Esophagus (tissue), 2 donors: ENCODE measurements at regions not wholly inside any gene's neighbourhood (a gene's known extent, or its start where the extent isn't known, plus 50 kb on each side); places are given as distances from the start of the nearest gene placed in this dataset.
A peak's percentile ranks its signal among the peaks of the same experiment; 100 is the strongest.

Experiments used
- H3K27ac ChIP-seq, 2 donors: one replicate each; pipeline ENCODE4 v1.5.1; 2013; ENCODE audit warnings: low read depth in 2 of 2, mild to moderate bottlenecking in 2 of 2, inconsistent platforms in 1 of 2, low read length in 1 of 2, moderate library complexity in 1 of 2
- H3K27me3 ChIP-seq, 2 donors: one replicate each; pipeline ENCODE4 v1.6.1; 2013; ENCODE audit warnings: low read length in 2 of 2, control low read depth in 1 of 2, mild to moderate bottlenecking in 1 of 2; ENCODE audit not compliant: insufficient read depth in 2 of 2, control insufficient read depth in 1 of 2
- H3K36me3 ChIP-seq, 2 donors: one replicate each; pipeline ENCODE4 v1.6.1; 2013; ENCODE audit warnings: low read length in 1 of 2; ENCODE audit not compliant: control insufficient read depth in 2 of 2, insufficient read depth in 2 of 2
- H3K4me1 ChIP-seq, 2 donors: one replicate each; pipeline ENCODE4 v1.6.1; 2013; ENCODE audit warnings: low read length in 1 of 2; ENCODE audit not compliant: control insufficient read depth in 2 of 2, insufficient read depth in 2 of 2
- H3K4me3 ChIP-seq, 2 donors: one replicate each; pipeline ENCODE4 v1.5.1; 2013; ENCODE audit warnings: low read length in 2 of 2, mild to moderate bottlenecking in 2 of 2, low read depth in 1 of 2, moderate library complexity in 1 of 2
- H3K9me3 ChIP-seq, 2 donors: one replicate each; pipeline ENCODE4 v1.6.1; 2013; ENCODE audit warnings: mild to moderate bottlenecking in 2 of 2, low read depth in 1 of 2, low read length in 1 of 2, moderate library complexity in 1 of 2; ENCODE audit not compliant: control insufficient read depth in 2 of 2, insufficient read depth in 1 of 2
- WGBS, 2 donors: extraction: QIAGEN DNeasy Blood & Tissue Kit; methylation state at CpG; one replicate each; pipeline ENCODE4 v1.1.7; 2013; 5-methylcytosine and 5-hydroxymethylcytosine counted together
- donor health status: healthy with polysubstance abuse.
- donor health status: Bipolar disorder and iron deficiency.

- no peaks in the 10 kb centered on the region for H3K27me3 ChIP-seq
- no peaks in the 10 kb centered on the region for H3K36me3 ChIP-seq
- H3K9me3 ChIP-seq, result no peaks in the 10 kb centered on the region
- no peak overlapping the region for H3K27ac ChIP-seq
- H3K4me3 ChIP-seq, result no peak overlapping the region
- 68 to 82% methylated on average over 20 of the region's 20 CpGs for WGBS, 2 donors
- H3K4me1 ChIP-seq, result no peaks in the 10 kb centered on the region
Observed at GRCh38 chr16:85452364-85453193, 160.5 kb upstream of the GSE1 start.

- H3K27ac ChIP-seq, result no peak overlapping the region
- peaks cover 0 to under 1% of the 10 kb centered on the region in 2 donors for H3K4me1 ChIP-seq
- H3K36me3 ChIP-seq, result no peaks in the 10 kb centered on the region
- no peaks in the 10 kb centered on the region for H3K9me3 ChIP-seq
- 70 to 72% methylated on average over 14 of the region's 14 CpGs for WGBS, 2 donors
- no peak overlapping the region for H3K4me3 ChIP-seq
- no peaks in the 10 kb centered on the region for H3K27me3 ChIP-seq
Observed at GRCh38 chr16:85453194-85453678, 159.9 kb upstream of the GSE1 start.

GRCh38 chr16:85453703-85454102, 159.4 kb upstream of the GSE1 start:
- H3K4me1 ChIP-seq, result peaks cover 0 to 3% of the 10 kb centered on the region in 2 donors
- H3K36me3 ChIP-seq, result no peaks in the 10 kb centered on the region
- no peak overlapping the region for H3K4me3 ChIP-seq
- no peak overlapping the region for H3K27ac ChIP-seq
- WGBS, 2 donors, result 78 to 80% methylated on average over 8 to 10 of the region's 10 CpGs
- no peaks in the 10 kb centered on the region for H3K9me3 ChIP-seq
- H3K27me3 ChIP-seq, result no peaks in the 10 kb centered on the region

GRCh38 chr16:85454171-85454872, 158.8 kb upstream of the GSE1 start:
- Histone ChIP-seq H3K27me3 (no peaks in the 10 kb centered on the region), H3K9me3 (no peaks in the 10 kb centered on the region), H3K4me1 (peaks cover 0 to 9% of the 10 kb centered on the region in 2 donors), H3K36me3 (no peaks in the 10 kb centered on the region), H3K4me3 (no peak overlapping the region), H3K27ac (no peak overlapping the region)
- 81 to 87% methylated on average over 22 of the region's 22 CpGs for WGBS, 2 donors

- Histone ChIP-seq H3K9me3 (no peaks in the 10 kb centered on the region), H3K27ac (no peak overlapping the region), H3K4me1 (peaks cover 0 to 10% of the 10 kb centered on the region in 2 donors), H3K36me3 (no peaks in the 10 kb centered on the region), H3K27me3 (no peaks in the 10 kb centered on the region), H3K4me3 (no peak overlapping the region)
- WGBS, 2 donors, result 87% methylated on average over 12 of the region's 12 CpGs
Observed at GRCh38 chr16:85455534-85455933, 157.6 kb upstream of the GSE1 start.

GRCh38 chr16:85457366-85457765, 155.8 kb upstream of the GSE1 start:
- Histone ChIP-seq H3K4me1 (peaks cover 0 to 20% of the 10 kb centered on the region in 2 donors), H3K4me3 (no peak overlapping the region), H3K27ac (no peak overlapping the region), H3K36me3 (no peaks in the 10 kb centered on the region), H3K9me3 (no peaks in the 10 kb centered on the region), H3K27me3 (no peaks in the 10 kb centered on the region)
- WGBS, 2 donors, result 51 to 58% methylated on average over 7 of the region's 7 CpGs

GRCh38 chr16:85458968-85459367, 154.2 kb upstream of the GSE1 start:
- 53 to 60% methylated on average over 11 of the region's 11 CpGs for WGBS, 2 donors
- Histone ChIP-seq H3K4me1 (peaks cover 6 to 24% of the 10 kb centered on the region in 2 donors), H3K27ac (no peak overlapping the region)

GRCh38 chr16:85459529-85460251, 153.4 kb upstream of the GSE1 start:
- peaks cover 0 to 3% of the 10 kb centered on the region in 2 donors for H3K27me3 ChIP-seq
- 66 to 69% methylated on average over 12 of the region's 12 CpGs for WGBS, 2 donors

More at GRCh38 chr16:85458968-85459367, 154.2 kb upstream of the GSE1 start:
- peaks cover 0 to 3% of the 10 kb centered on the region in 2 donors for H3K27me3 ChIP-seq
- H3K4me3 ChIP-seq, result no peak overlapping the region
- no peaks in the 10 kb centered on the region for H3K36me3 ChIP-seq
- no peaks in the 10 kb centered on the region for H3K9me3 ChIP-seq

GRCh38 chr16:85460252-85461021, 152.7 kb upstream of the GSE1 start:
- WGBS, 2 donors, result 71 to 72% methylated on average over 24 of the region's 24 CpGs
- H3K36me3 ChIP-seq, result no peaks in the 10 kb centered on the region
- H3K27ac ChIP-seq, result peak overlapping the region in 1 of 2 donors; percentile 34
- no peaks in the 10 kb centered on the region for H3K9me3 ChIP-seq
- H3K4me1 ChIP-seq, result peaks cover 6 to 24% of the 10 kb centered on the region in 2 donors
- H3K4me3 ChIP-seq, result no peak overlapping the region
- H3K27me3 ChIP-seq, result peaks cover 0 to 3% of the 10 kb centered on the region in 2 donors

More at GRCh38 chr16:85459529-85460251, 153.4 kb upstream of the GSE1 start:
- Histone ChIP-seq H3K4me1 (peaks cover 6 to 24% of the 10 kb centered on the region in 2 donors), H3K36me3 (no peaks in the 10 kb centered on the region), H3K27ac (peak overlapping the region in 1 of 2 donors; percentile 19), H3K9me3 (no peaks in the 10 kb centered on the region), H3K4me3 (no peak overlapping the region)
